Osteoblast (primary cell): ENCODE measurements at regions not wholly inside any gene's neighbourhood (a gene's known extent, or its start where the extent isn't known, plus 50 kb on each side); places are given as distances from the start of the nearest gene placed in this dataset.

ENCODE experiments used
- DNase-seq: peaks from one replicate; pipeline ENCODE4 v3.0.0; 2011; ENCODE audit warnings: low spot score, mixed read lengths; ENCODE audit not compliant: insufficient read length; ENCODE audit errors: missing footprints
- H2AFZ ChIP-seq: 2 replicates; pipeline ENCODE4 v1.6.0; 2011; ENCODE audit warnings: mild to moderate bottlenecking, low read length
- H3K27ac ChIP-seq: 2 replicates; pipeline ENCODE4 v1.5.1; 2011; ENCODE audit warnings: mild to moderate bottlenecking, low read depth, low read length, moderate library complexity
- H3K27me3 ChIP-seq: 2 replicates; pipeline ENCODE4 v1.6.0; 2012; ENCODE audit warnings: mild to moderate bottlenecking, control low read depth, inconsistent platforms, low read length, moderate library complexity; ENCODE audit not compliant: insufficient read depth
- H3K36me3 ChIP-seq: 2 replicates; pipeline ENCODE4 v1.5.1; 2011; ENCODE audit warnings: mild to moderate bottlenecking, low read length, control low read depth, moderate library complexity; ENCODE audit not compliant: insufficient read depth
- H3K4me1 ChIP-seq: 2 replicates; pipeline ENCODE4 v1.5.1; 2011; ENCODE audit warnings: mild to moderate bottlenecking, low read length, control low read depth, moderate library complexity; ENCODE audit not compliant: insufficient read depth
- H3K4me2 ChIP-seq: 2 replicates; pipeline ENCODE4 v1.6.0; 2011; ENCODE audit warnings: mild to moderate bottlenecking, low read length; ENCODE audit not compliant: insufficient read depth
- H3K4me3 ChIP-seq: fragments of 200-600 bp; sonication (generic); 3 replicates; pipeline ENCODE4 v1.5.1; 2012; ENCODE audit warnings: mild to moderate bottlenecking, low read length, inconsistent platforms; ENCODE audit not compliant: insufficient read depth
- H3K79me2 ChIP-seq: 2 replicates; pipeline ENCODE4 v1.6.0; 2012; ENCODE audit warnings: mild to moderate bottlenecking, low read length, control low read depth, inconsistent platforms; ENCODE audit not compliant: insufficient read depth
- H3K9me3 ChIP-seq: 2 replicates; pipeline ENCODE4 v1.5.1; 2011; ENCODE audit warnings: low read depth, low read length, control low read depth
- H4K20me1 ChIP-seq: 2 replicates; pipeline ENCODE4 v1.6.0; 2012; ENCODE audit warnings: mild to moderate bottlenecking, low read length, control low read depth; ENCODE audit not compliant: insufficient read depth
- CTCF ChIP-seq: IDR thresholded peaks from 2 replicates; pipeline ENCODE4 v1.5.1; 2011; ENCODE audit warnings: mild to moderate bottlenecking, low read depth, low read length, moderate library complexity; ENCODE audit errors: extremely low read depth

GRCh38 chr15:62477929-62478328 is 312.8 kb upstream of the C2CD4B start:
- no peak overlapping the region for H3K27ac ChIP-seq
- TF ChIP-seq CTCF, result no peak

GRCh38 chr15:62482785-62483429 is 317.8 kb upstream of the C2CD4B start:
- Histone ChIP-seq H2AFZ (peak overlapping the region; percentile 59), H3K27ac (peak overlapping the region; percentile 44), H3K4me3 (no peak overlapping the region), H3K9me3 (no peaks in the 10 kb centered on the region), H3K27me3 (no peaks in the 10 kb centered on the region), H3K79me2 (no peaks in the 10 kb centered on the region), H4K20me1 (peaks cover 4% of the 10 kb centered on the region), H3K4me2 (no peak overlapping the region), H3K4me1 (peaks cover 11% of the 10 kb centered on the region), H3K36me3 (no peaks in the 10 kb centered on the region)
- TF ChIP-seq CTCF, result peak; percentile 29
- DNase-seq, result peak; percentile 82

More at GRCh38 chr15:62477929-62478328, 312.8 kb upstream of the C2CD4B start:
- peaks cover 6% of the 10 kb centered on the region for H3K79me2 ChIP-seq
- no peak overlapping the region for H3K4me2 ChIP-seq
- no peak overlapping the region for H3K4me3 ChIP-seq
- H3K9me3 ChIP-seq, result no peaks in the 10 kb centered on the region
- H2AFZ ChIP-seq, result no peak overlapping the region
- no peaks in the 10 kb centered on the region for H3K36me3 ChIP-seq
- H3K27me3 ChIP-seq, result no peaks in the 10 kb centered on the region
- H4K20me1 ChIP-seq, result peaks cover 3% of the 10 kb centered on the region
- H3K4me1 ChIP-seq, result peaks cover 17% of the 10 kb centered on the region
- DNase-seq, result no peak

DNA sequence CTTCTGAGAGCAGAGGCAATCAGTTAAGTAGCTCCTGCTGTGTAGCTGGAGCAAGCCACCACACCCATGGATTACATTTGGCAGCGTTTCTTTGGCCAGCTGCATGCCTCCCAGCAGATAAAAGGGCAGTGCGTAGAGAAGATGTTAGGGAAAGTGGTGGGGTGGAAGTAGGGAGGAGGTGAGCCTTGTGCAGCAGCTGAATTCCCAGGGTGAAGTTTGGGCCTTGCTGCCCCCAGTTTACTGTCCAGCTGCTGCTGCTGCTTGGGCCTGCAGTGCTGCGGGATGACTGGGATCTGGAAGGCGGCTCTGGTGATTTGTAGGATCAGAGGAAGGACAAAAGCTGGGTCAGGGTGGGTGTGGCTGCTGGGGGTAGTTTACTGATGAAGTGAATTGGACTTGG is 318.7 kb upstream of the C2CD4B start:
- no peak overlapping the region for H2AFZ ChIP-seq
- H3K27ac ChIP-seq, result no peak overlapping the region
- peak; percentile 29 for DNase-seq
- H3K27me3 ChIP-seq, result no peaks in the 10 kb centered on the region
- no peak overlapping the region for H3K4me2 ChIP-seq
- peaks cover 17% of the 10 kb centered on the region for H3K4me1 ChIP-seq
- TF ChIP-seq CTCF, result no peak
- H4K20me1 ChIP-seq, result peaks cover 4% of the 10 kb centered on the region
- no peaks in the 10 kb centered on the region for H3K79me2 ChIP-seq
- no peaks in the 10 kb centered on the region for H3K36me3 ChIP-seq
- H3K4me3 ChIP-seq, result no peak overlapping the region
- H3K9me3 ChIP-seq, result no peaks in the 10 kb centered on the region

GRCh38 chr15:62485170-62485720 is 320.2 kb upstream of the C2CD4B start:
- DNase-seq, result no peak
- Histone ChIP-seq H3K79me2 (no peaks in the 10 kb centered on the region), H3K27me3 (no peaks in the 10 kb centered on the region), H3K4me2 (no peak overlapping the region), H2AFZ (no peak overlapping the region), H3K9me3 (no peaks in the 10 kb centered on the region), H3K4me3 (no peak overlapping the region), H4K20me1 (peaks cover 4% of the 10 kb centered on the region), H3K27ac (no peak overlapping the region), H3K4me1 (peaks cover 17% of the 10 kb centered on the region), H3K36me3 (no peaks in the 10 kb centered on the region)
- TF ChIP-seq CTCF, result no peak
